HG03097 (cell line): ENCODE measurements at regions not wholly inside any gene's neighbourhood (a gene's known extent, or its start where the extent isn't known, plus 50 kb on each side); places are given as distances from the start of the nearest gene placed in this dataset.

ENCODE experiments used
- ATAC-seq: cut with Tn5 transposase; IDR thresholded peaks from one replicate; pipeline ENCODE4 v1.9.1; 2021; ENCODE audit not compliant: unreplicated experiment, low FRiP score

DNA sequence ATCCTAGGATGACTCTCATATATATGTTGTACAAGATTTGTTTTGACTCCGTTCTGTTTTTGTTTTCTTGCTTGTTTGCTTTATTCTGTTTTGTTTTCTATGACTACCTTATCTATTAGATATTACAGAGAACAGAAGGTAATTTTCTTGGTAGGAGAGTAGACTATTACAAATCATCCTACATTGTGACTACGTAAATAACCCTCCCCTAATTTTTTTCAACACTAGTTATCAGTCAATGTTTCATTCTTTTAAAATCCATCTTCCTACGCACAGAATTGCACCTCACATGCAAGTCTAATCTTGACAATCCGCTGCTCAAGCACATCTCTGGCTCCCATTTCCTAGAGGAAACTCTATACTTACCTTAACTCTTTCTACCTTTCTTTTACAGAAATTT, 792.3 kb upstream of the PIK3C3 start:
- no peak for ATAC-seq

DNA sequence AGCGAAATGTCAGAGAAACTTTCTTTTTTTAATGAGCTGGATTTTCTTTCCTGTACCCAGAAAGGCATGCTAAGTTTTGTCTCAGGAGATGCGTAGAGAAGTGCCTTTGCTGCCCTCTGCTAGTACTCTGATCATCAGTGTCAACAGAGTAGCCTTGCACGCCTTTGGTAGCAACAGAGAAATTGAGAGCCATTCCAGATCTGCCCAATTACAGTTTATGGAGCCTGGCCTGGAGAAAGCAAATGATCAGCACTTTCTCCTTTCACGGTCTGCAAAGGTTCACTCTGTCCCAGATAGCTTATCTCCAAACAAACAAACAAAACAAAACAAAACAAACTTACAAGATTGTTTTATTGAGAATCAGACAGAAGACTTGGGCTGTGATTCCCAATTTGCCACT, 792.8 kb upstream of the PIK3C3 start:
- no peak for ATAC-seq

DNA sequence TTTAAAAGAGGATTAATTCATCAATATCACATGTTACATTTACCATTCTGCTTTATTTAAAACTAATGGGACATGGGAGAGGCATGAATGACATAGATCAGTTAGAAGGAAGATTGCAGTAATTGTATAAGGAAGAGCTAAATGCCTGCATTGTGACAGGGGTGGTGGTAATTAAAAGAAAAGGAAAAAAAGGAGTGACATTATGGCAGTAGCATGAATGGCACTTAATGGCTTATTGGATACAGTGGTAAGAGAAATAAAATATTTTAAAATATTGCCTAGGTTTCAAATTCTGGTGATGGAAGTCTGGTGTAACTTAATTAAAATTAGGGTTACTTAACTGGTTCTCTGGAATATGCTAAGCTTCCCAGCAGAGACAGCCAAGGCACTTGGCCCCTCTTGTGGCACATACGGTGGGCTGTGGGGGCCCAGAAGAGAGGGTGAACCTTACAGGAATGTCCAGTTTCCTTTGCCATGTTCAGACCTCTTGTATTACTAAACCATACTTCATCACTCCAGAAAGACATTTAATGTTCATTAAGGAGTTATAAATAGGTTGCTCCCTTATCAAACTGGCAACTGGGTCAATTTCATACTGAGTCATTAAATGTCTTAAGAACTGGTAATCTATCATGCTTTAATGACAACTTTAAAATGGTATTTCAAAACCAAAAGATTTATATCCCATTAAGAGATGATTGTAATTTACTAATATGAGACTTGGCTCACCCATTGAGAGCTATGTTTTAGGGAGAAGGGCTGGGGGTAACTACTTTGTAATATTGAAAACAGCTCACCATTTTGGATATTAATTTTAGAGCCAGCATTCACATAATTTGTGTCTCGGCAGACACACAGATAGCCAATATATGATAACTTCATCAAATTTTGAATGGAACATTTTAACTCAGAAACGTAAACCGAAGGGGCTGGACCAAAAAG, 798.9 kb upstream of the PIK3C3 start:
- ATAC-seq = no peak

DNA sequence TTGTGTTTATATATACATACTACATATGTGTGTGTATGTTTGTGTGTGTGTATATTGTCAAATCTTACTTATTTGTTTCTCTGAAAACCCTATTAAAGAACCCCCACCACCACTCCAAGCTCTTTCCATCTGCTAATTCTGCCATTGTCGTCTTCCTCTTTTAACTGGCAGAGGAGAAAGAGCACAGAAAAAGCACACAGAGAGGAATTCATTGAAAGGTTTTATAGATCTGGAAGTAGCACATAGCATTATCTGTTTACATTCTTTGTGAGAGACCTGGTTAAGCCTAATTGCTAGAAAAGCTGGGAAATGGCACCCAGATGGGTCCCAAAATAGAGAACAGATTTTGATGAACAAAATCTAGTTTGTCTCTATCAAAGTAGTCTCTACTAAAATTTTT, 800.0 kb upstream of the PIK3C3 start:
- ATAC-seq = no peak

DNA sequence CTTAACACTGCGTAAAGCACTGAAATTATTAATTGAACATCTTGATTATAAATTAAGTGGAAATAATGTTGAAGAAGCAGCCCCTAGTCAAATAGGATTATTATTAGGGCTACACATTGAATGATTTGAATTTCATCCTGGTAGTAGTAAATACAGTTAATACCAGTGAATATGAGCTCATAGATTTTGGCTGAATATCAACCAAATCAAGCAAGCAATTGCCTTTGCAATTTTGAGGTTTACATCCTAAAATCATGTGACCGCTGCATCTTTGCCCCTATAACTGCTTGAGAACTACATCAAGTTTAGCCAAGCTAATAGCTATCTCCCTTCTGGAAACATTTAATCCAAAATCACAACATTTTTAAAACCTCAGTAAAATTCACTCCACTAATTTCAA, 801.2 kb upstream of the PIK3C3 start:
- no peak for ATAC-seq

DNA sequence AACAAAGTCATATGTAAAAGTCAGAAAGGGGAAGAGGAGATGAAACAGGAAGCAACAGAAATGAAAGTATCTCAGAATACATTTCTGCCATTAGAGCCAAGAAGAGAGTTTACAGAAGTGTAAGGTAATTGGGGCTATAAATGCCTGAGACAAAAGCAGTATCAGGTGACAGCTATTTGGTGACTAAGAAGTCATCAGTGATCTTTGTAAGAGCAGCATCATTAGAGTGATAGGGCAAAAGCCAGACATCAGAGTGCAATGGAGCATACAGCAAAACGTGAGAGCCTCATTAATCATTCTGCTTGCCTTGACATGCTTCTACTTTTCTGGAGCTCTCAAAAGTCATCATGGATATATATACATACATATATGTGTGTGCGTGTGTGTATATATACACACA, 804.7 kb upstream of the PIK3C3 start:
- ATAC-seq = no peak

DNA sequence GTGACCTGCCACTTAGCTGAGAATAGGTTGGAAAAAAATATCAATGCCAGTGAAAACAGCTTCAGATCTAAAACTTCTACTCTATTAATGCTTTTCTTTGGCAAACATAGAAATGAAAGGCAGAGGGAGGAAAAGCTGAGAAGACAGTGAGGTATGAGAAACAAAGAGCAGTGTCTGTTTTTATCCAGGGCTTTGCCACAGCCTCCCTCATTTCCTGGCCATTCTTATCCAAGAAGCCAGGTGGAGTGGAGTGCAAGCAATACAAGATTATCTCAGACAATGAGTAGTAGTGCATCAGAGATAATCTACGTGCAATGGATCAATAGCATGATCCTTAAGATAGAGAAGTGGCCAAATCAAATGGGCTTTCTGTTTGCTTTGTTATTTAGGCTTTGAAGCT, 808.7 kb upstream of the PIK3C3 start:
- ATAC-seq = no peak

DNA sequence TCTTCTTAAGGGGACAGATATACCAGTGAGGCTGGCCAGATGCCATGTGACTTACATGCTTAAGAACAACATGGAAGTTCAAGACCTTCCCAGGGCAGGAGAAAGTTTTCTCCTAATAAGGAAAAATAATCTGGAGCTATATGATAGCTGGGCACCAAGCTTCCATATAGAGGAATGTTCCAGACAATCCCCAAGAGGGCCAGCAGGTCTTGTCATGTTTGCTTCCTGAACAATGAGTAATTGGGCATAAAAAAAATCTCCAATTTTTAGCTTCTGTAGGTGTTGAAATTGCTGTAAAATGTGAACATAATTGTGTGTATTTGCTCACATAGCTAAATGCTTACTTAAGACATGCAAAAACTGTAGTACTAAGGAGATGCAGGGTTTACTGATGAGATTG, 809.5 kb upstream of the PIK3C3 start:
- ATAC-seq = no peak

DNA sequence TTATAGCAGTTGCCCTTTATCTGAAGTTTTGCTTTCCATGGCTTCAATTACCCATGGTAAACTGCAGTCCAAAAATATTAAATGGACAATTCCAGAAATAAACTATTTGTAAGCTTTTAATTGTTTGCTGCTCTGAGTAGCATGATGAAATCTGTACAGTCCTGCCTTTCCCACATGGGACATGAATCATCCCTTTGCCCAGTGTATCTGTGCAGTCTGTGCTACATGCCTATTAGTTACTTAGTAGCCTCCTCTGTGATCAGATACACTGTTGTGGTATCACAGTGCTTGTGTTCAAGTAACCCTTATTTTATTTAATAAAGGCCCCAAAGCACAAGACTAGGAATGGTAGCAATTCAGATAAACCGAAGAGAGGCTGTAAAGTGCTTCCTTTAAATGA, 810.6 kb upstream of the PIK3C3 start:
- ATAC-seq = no peak

DNA sequence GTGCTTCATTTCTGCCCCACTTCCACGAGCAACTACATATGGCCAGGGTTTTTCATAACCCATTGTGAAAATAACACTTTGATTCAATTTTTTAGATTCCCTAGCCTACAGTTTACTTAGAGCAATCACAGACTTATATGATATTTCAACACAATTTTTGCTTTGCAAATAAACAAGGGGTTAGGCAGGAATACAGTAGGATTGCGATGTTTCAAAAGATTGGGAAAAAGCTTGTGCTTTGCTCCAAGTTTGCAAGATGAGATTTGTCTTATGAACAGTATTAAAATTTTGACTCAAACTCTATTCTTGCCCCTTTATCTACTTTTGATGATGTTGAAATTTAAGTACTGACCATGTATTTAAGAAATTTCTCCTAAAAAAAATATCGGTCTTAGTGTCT, 814.5 kb upstream of the PIK3C3 start:
- no peak for ATAC-seq

DNA sequence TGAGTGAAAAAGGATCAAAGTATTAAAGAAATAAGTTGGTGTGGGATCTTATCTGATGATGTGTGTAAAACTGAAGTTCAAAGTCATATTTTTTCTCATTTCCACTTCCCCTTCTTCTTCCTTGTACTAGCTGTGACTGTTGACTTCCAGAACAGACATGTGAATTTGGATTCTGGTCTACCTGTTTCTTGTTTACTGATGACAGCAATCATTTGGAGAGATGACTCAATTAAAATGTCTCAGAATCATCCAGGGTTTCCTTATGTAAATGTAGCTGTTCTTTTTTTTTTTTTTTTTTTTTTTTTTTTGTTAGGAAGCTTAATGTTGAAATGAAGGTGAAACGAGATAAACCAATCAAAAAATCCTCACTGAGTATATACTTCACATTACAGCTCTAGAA, 819.9 kb upstream of the PIK3C3 start:
- ATAC-seq = no peak

DNA sequence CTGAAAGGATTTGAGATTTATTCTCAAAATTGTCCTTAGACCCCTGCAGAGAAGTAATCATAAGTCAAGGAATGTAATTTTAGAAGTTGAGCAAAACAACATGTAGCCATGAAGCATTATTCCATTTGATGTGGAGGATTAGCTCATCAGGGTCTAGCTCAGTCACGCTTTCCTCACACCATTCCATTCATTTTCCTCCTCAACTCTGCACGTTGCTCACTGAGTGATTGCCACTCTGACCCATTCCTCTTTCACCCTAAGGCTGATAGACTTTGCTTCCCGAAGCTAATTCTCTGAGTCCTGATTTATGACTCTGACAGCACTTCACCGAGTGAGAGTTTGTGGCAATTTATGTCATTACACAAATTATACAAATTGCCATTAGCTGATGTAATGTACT, 820.6 kb upstream of the PIK3C3 start:
- ATAC-seq = no peak

DNA sequence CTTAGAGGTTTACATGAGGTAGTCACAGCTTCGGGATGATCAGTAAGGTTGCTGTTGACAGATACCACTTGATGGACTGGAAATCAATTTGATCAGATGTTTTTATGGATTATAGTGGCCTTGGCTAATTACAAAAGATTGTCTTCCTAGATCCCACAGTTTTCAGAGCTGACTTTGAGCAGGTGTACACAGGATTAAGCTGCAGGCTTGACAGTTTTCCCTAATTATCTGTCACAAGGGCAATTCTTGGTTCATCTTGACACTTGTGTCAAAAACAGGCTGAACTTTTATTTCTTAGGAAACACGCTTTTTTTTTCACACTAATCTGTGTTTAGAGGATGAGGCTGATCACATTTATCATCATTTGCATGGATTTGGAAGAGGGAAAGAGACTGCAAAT, 824.0 kb upstream of the PIK3C3 start:
- ATAC-seq = no peak

DNA sequence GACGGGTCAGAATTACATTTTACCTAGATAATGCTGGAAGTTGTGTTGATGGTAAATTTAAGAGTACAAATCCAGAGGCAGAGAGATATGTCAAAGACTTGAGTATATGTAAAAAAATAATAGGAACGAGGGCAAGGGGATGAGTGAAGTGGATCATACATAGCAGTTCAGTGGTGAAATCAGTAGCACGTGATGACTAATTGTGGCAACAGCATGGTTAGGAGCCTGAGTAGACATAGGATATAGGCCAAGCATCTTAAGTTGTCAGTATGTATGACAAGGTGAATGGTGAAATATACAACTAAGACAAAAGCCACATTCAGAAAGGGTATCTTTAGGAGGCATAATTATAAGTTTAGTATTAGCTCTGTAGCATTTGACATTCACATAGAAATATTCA, 826.5 kb upstream of the PIK3C3 start:
- ATAC-seq = no peak

DNA sequence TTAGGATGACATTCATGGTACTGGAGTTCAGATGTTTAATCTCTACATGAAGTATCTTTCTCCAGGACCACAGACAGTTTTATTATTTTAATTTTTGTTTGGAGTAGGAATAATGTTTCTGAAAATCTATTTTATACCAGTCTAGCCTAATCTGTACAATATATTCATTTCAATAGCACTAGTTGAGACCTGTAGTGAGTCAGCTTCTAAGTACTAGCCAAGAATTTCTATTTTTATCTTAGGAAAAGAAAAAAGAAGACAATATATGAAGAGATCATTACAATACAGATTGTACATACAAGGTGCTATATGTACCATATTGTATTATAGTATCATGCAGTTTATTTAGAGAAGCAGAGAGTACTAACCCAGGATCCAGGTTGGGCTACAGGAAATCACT, 826.9 kb upstream of the PIK3C3 start:
- ATAC-seq = no peak

DNA sequence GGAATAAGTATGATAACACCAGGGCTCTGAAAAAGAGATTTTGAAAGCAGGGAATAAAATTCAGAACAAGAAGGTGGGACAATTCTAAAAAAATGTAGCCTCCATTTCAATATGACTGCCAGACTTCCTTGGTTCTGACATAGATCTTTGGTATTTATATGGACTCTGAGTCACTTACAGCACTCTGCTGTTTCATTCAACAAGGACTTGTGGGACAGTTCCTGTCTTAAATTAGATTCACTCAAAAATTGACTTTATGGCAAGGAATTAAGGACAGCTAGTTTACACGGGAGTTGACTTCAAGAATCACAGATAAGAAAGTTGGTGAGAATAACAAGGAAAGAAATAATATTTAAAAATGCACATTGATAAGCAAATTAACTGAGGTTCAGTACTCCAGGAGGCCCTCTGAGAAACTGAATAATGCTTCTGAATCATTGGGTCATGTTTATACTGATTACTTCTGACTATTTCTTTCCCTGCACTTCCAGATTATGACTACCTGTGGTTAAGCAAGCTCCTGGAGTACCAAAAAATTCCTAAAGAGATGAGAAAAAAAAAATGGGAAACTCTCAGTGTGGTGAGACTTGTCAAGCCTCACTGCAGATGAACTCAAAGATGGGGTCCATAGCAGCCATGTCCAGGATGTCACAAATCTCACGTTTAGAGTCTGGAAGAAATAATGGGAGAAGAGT, 828.3 kb upstream of the PIK3C3 start:
- no peak for ATAC-seq

DNA sequence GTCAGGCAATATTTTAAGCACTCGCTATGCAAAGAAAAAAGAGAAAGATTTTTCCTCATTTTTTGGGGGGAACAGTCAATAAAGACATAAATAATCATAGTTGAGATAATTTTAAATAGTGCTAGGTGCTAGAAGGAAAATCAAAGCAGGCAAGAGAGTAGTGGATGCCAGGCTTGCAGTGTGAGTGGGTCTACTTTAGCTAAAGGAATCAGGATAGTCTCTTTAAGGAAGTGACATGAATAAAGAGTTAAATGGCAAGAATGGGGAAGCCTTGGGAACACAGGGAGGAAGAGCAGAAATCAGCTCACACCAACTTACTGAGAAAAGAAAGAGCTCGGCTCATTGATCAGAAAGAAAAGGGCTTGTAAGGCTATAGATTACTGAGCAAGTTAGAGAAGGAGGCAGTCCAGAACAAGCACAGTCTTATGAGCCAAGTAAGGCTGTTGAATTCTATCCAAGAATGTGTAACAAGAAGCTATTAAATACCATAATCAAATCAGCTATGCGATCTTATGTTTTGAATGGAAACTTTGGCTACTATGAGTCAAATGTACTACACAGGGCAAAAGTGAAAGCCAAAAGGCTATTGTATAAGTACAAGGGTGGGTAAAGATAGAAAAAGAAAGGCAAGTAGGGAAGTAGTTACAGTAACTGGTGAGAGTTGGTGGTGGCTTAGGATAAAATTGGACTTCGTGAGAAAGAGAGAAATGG, 833.8 kb upstream of the PIK3C3 start:
- no peak for ATAC-seq

DNA sequence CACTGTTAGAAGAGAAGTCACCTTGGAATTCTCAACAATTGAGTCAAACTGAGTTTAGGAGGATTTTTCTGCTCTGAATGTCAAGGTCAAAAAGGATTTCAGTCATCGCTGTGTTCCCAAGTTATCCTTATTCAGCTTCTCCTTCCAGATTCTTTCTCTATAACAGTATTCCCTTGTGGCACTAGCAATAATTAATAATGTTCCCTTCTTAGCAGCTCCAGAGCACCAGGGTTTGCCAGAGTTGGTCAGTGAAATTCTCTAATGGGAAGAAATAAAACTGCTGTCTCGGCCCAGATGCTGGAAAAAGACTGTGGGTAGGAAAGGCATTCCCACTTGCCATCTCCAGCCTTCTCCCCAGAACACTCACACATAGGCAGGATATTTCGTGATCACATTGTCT, 836.0 kb upstream of the PIK3C3 start:
- no peak for ATAC-seq

DNA sequence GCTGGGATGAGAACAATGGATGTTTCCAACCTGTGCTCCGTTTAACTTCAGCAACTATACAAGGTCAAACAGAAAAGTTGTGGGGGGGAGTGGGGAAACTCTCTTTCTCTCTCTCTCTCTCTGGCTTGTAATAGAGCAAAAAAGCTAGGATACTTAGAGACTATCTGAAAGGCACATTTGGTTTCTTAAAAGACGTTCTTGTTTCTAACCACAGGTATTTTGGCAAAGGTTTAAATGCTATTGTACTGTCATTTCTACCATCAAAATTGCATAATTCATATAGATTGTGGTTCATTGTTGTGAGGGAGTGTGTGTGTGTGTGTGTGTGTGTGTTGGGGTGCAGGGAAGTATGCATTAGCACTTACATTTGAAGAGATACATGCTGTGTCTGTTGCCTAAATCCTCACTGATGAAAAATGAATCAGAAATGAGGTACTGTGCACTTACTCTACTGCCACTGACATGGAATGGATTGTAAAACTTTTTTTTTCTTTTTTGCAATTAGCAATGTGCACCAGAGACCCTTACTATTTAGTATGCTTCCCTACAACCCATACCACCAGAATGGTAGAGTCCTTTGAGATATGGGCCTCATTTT, 841.0 kb upstream of the PIK3C3 start:
- no peak for ATAC-seq

DNA sequence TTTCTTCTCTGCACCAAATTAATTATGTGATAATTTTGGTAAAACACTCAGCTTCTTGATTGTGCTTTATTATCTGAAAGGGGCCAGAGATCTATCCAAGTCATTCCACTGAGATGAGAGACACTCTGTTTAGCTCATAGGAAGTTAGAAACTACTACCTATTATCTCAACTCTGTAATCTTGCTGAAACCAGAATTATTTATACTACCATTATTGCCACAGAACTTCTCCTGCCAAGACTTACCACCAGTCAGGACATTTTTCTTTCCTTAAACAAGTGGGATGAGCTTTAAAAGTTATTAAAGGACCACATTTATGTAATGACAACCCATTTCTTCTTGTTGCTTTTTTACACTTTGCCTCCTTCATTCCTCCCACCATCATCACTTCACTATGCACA, 855.6 kb upstream of the PIK3C3 start:
- ATAC-seq = no peak

DNA sequence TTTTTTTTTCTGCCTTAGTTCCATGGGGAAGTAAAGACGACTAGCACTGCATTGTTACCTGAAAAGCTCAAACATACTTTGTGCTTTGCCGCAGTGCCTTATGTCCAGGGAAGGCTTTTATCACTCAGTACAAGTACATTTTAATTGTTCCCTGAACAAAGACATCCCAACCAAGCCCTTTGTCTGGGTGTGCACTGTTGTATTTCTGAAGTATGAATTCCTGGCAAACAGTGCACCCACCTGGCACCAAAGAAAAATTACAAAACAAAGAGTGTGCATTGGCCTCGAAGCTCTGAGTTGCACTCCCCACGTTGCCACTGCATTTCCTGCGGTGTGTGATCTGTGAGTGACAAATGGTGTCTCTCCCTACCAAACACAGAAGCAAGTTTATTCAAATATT, 858.5 kb upstream of the PIK3C3 start:
- no peak for ATAC-seq
